Spleen (tissue), 11 donors: ENCODE measurements at regions not wholly inside any gene's neighbourhood (a gene's known extent, or its start where the extent isn't known, plus 50 kb on each side); places are given as distances from the start of the nearest gene placed in this dataset.
A peak's percentile ranks its signal among the peaks of the same experiment; 100 is the strongest.

ENCODE experiments used
- DNase-seq: peaks from one replicate; pipeline ENCODE4 v3.0.0-alpha.2; 2020
- H3K27ac ChIP-seq, 8 donors: fragments of 200-600 bp; sonication (generic) in 7 of 8; 1 replicate in 4 of 8; 2 replicates in 4 of 8; pipeline versions ENCODE4 v1.5.0 to v1.8.0; 2016 to 2021; ENCODE audit warnings: inconsistent platforms in 4 of 8, mild to moderate bottlenecking in 4 of 8, moderate library complexity in 1 of 8
- H3K27me3 ChIP-seq, 7 donors: fragments of 200-600 bp; sonication (generic) in 6 of 7; replicated peaks in 1 of 7; 1 replicate in 4 of 7; 2 replicates in 3 of 7; pipeline versions ENCODE4 v1.5.0 to v1.8.0; 2016 to 2021; ENCODE audit warnings: inconsistent platforms in 3 of 7, mild to moderate bottlenecking in 1 of 7
- H3K36me3 ChIP-seq, 6 donors: fragments of 200-600 bp; sonication (generic) in 5 of 6; 1 replicate in 4 of 6; 2 replicates in 2 of 6; pipeline versions ENCODE4 v1.5.0 to v1.8.0; 2016 to 2021; ENCODE audit warnings: inconsistent platforms in 2 of 6
- H3K4me1 ChIP-seq, 6 donors: fragments of 200-600 bp; sonication (generic) in 5 of 6; 1 replicate in 3 of 6; 2 replicates in 3 of 6; pipeline versions ENCODE4 v1.5.0 to v1.8.0; 2016 to 2021; ENCODE audit warnings: inconsistent platforms in 3 of 6
- H3K4me3 ChIP-seq, 8 donors: fragments of 200-600 bp; sonication (generic) in 7 of 8; 1 replicate in 4 of 8; 2 replicates in 4 of 8; pipeline versions ENCODE4 v1.5.0 to v1.8.0; 2016 to 2021; ENCODE audit warnings: inconsistent platforms in 4 of 8, mild to moderate bottlenecking in 4 of 8, moderate library complexity in 2 of 8
- H3K9me3 ChIP-seq, 8 donors: fragments of 200-600 bp; sonication (generic) in 7 of 8; 1 replicate in 4 of 8; 2 replicates in 4 of 8; pipeline versions ENCODE4 v1.5.0 to v1.8.0; 2016 to 2021; ENCODE audit warnings: inconsistent platforms in 4 of 8
- POLR2A ChIP-seq, 3 donors: fragments of 450-650 bp; IDR thresholded peaks; one replicate each; pipeline ENCODE4 v1.5.1; 2017; ENCODE audit warnings: antibody characterized with exemption in 3 of 3, mild to moderate bottlenecking in 1 of 3
- POLR2AphosphoS5 ChIP-seq, 3 donors: sonication (generic); formaldehyde crosslinking; IDR thresholded peaks; one replicate each; pipeline ENCODE4 v1.5.1; 2017; ENCODE audit warnings: antibody characterized with exemption in 3 of 3
- WGBS, 5 donors: extraction: QIAGEN DNeasy Blood & Tissue Kit in 3 of 5; methylation state at CpG; one replicate each; pipeline versions ENCODE4 v1.1.5 to v1.1.7; 2013 to 2018; 5-methylcytosine and 5-hydroxymethylcytosine counted together
- intact Hi-C: fragments of 100-400 bp; cut with DNase I; formaldehyde crosslinking; loops from one replicate; pipeline ENCODE4 v1.15.0; 2023; ENCODE audit warnings: low total_unique reads
- TF ChIP-seq, protein P1 (sequence below), 11 experiments: fragments of 200-600 bp in 7 of 11; fragments of 450-650 bp in 4 of 11; sonication (generic) in 4 of 11; IDR thresholded peaks in 8 of 11; conservative IDR thresholded peaks in 3 of 11; 1 replicate in 7 of 11; 2 replicates in 4 of 11; pipeline versions ENCODE4 v1.4.0 to v1.8.0; 2016 to 2021; ENCODE audit warnings: antibody characterized with exemption in 11 of 11, inconsistent platforms in 4 of 11, mild to moderate bottlenecking in 1 of 11
- donor health status: healthy with polysubstance abuse.
- donor health status: DM: no; HTN: no; CAD: no; lungs with moderate emphysema.
- donor health status: DM: no; HTN: no; CAD: no.
- donor health status: Bipolar disorder and iron deficiency.
- donor health status: healthy.
- donor health status: DM: no; HTN: no; CAD: no.
- donor health status: DM: yes; HTN: yes; CAD: no.

GRCh38 chr5:6827526-6828219 is 114.4 kb downstream of the TENT4A start:
- intact Hi-C loops, result no loop called here
- TF ChIP-seq, protein P1, sequence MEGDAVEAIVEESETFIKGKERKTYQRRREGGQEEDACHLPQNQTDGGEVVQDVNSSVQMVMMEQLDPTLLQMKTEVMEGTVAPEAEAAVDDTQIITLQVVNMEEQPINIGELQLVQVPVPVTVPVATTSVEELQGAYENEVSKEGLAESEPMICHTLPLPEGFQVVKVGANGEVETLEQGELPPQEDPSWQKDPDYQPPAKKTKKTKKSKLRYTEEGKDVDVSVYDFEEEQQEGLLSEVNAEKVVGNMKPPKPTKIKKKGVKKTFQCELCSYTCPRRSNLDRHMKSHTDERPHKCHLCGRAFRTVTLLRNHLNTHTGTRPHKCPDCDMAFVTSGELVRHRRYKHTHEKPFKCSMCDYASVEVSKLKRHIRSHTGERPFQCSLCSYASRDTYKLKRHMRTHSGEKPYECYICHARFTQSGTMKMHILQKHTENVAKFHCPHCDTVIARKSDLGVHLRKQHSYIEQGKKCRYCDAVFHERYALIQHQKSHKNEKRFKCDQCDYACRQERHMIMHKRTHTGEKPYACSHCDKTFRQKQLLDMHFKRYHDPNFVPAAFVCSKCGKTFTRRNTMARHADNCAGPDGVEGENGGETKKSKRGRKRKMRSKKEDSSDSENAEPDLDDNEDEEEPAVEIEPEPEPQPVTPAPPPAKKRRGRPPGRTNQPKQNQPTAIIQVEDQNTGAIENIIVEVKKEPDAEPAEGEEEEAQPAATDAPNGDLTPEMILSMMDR (IDR thresholded peaks at IDR 0.05 in 8 of 11, conservative IDR thresholded peaks at IDR 0.05 in 3 of 11), result no peak
- TF ChIP-seq POLR2A (IDR thresholded peaks at IDR 0.05) (no peak), POLR2AphosphoS5 (IDR thresholded peaks at IDR 0.05) (no peak)
- peak overlapping the region in 5 of 8 donors; percentile 3 to 49 (median 15) for H3K4me3 ChIP-seq
- WGBS, 5 donors, result 37 to 55% (median 43%) methylated on average over 9 of the region's 9 CpGs
- peaks cover 0 to 20% (median 2%) of the 10 kb centered on the region in 6 donors for H3K4me1 ChIP-seq
- no peaks in the 10 kb centered on the region for H3K36me3 ChIP-seq
- peak overlapping the region in 2 of 8 donors; percentile 31 to 35 for H3K27ac ChIP-seq
- peaks cover 0 to 4% (median under 1%) of the 10 kb centered on the region in 8 donors for H3K9me3 ChIP-seq
- no peak for DNase-seq
- H3K27me3 ChIP-seq, result peaks cover 0 to 5% (median 0%) of the 10 kb centered on the region in 7 donors

DNA sequence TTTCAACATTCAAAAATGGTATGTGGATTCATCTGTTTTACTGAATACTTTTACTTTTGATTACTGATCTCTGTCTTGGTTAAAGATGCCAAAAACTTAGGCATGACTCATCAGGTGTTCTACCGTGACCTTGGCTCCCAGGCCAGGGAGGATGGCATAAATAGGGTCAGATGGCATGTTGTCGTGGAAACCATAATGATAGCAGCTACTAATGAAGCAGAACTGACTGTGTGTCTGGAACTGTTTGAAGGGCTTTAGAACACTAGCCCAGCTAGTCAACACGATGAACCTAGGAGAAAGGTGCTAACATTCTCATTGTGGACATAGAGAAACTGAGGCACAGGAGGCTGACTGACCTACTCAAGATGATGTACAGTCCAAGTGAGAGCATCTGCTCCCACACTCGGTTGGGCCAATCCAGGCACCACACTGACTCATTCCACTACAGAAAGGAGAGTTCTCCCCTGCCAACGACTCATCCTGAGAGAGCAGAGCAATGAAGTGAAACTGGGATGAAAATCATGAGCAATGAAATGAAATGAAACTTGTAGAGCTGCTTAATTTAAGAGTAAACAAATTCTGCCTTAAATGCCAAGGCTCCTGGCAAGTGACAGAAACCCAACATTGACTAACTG is 116.0 kb downstream of the TENT4A start:
- Histone ChIP-seq H3K4me3 (no peak overlapping the region), H3K4me1 (peaks cover 0 to 24% (median 4%) of the 10 kb centered on the region in 6 donors), H3K9me3 (no peaks in the 10 kb centered on the region), H3K27ac (no peak overlapping the region), H3K36me3 (no peaks in the 10 kb centered on the region), H3K27me3 (no peaks in the 10 kb centered on the region)
- no peak for DNase-seq
- TF ChIP-seq POLR2AphosphoS5 (IDR thresholded peaks at IDR 0.05), result no peak
- no peak for TF ChIP-seq POLR2A (IDR thresholded peaks at IDR 0.05)
- TF ChIP-seq, protein P1 (IDR thresholded peaks at IDR 0.05 in 8 of 11, conservative IDR thresholded peaks at IDR 0.05 in 3 of 11), result no peak
- 56 to 82% (median 60%) methylated on average over 5 of the region's 5 CpGs for WGBS, 5 donors
- intact Hi-C loops, result no loop called here

DNA sequence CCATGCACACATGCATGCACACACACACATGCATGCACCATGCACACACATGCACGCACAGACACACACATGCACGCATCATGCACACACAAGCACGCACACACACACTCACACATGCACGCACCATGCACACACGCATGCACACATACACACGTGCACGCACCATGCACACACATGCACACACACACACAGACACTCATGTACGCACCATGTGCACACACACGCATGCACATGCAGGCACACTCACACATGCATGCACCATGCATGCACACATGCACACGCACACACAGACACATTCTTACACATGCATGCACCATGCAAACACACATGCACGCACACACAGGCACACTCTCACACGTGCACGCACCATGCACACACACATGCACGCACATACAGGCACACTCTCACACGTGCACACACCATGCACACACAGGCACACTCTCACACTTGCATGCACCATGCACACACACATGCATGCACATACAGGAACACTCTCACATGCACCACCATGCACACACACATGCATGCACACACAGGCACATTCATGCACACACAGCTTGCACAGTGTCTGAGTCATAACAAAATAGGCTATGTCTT is 117.5 kb downstream of the TENT4A start:
- TF ChIP-seq POLR2A (IDR thresholded peaks at IDR 0.05) (no peak), POLR2AphosphoS5 (IDR thresholded peaks at IDR 0.05) (no peak)
- TF ChIP-seq, protein P1 (IDR thresholded peaks at IDR 0.05 in 8 of 11, conservative IDR thresholded peaks at IDR 0.05 in 3 of 11), result no peak
- Histone ChIP-seq H3K36me3 (no peaks in the 10 kb centered on the region), H3K4me1 (peaks cover 0 to 24% (median 4%) of the 10 kb centered on the region in 6 donors), H3K27ac (no peak overlapping the region), H3K9me3 (no peaks in the 10 kb centered on the region), H3K4me3 (no peak overlapping the region), H3K27me3 (no peaks in the 10 kb centered on the region)
- intact Hi-C loops, result no loop called here
- WGBS, 5 donors, result 88 to 96% (median 92%) methylated on average over 15 of the region's 15 CpGs
- no peak for DNase-seq
